ENCODE measurements at regions not wholly inside any gene's neighbourhood (a gene's known extent, or its start where the extent isn't known, plus 50 kb on each side); places are given as distances from the start of the nearest gene placed in this dataset.

DNA sequence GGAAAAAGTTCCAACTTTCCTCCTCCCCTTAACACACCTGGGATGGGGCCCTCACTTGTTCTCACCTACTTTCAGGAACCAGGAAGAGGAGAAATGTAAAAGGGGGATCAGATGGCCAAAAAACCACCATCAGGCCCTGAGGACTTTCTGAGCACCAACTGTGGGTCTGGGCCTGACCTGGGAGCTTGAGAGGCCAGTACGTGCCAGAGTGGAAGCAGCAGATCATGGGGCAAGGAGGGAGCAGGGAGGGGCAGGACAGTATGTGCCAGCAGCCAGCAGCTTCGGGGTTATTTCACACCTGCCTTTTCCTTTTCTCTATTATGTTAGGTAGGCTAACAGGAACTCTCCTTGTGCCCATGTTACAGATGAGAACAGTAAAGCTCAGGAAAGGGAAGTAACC is 118.8 kb upstream of the UNC5B start:
- TF ChIP-seq, protein P1, sequence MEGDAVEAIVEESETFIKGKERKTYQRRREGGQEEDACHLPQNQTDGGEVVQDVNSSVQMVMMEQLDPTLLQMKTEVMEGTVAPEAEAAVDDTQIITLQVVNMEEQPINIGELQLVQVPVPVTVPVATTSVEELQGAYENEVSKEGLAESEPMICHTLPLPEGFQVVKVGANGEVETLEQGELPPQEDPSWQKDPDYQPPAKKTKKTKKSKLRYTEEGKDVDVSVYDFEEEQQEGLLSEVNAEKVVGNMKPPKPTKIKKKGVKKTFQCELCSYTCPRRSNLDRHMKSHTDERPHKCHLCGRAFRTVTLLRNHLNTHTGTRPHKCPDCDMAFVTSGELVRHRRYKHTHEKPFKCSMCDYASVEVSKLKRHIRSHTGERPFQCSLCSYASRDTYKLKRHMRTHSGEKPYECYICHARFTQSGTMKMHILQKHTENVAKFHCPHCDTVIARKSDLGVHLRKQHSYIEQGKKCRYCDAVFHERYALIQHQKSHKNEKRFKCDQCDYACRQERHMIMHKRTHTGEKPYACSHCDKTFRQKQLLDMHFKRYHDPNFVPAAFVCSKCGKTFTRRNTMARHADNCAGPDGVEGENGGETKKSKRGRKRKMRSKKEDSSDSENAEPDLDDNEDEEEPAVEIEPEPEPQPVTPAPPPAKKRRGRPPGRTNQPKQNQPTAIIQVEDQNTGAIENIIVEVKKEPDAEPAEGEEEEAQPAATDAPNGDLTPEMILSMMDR (IDR thresholded peaks at IDR 0.05) = no peak
- TF ChIP-seq POLR2A (IDR thresholded peaks at IDR 0.05) = no peak

All from testis (tissue), 2 donors.